Iris pigment epithelial cell (primary cell): ENCODE measurements at regions not wholly inside any gene's neighbourhood (a gene's known extent, or its start where the extent isn't known, plus 50 kb on each side); places are given as distances from the start of the nearest gene placed in this dataset.
"Not testable (repeated sequence)": the region's sequence is repeated elsewhere in the genome, so short reads cannot be mapped to it uniquely, and the experiment has no call there.

ENCODE experiments used
- DNase-seq: peaks from one replicate; pipeline ENCODE4 v3.0.0-alpha.2; 2011; ENCODE audit warnings: low read depth

DNA sequence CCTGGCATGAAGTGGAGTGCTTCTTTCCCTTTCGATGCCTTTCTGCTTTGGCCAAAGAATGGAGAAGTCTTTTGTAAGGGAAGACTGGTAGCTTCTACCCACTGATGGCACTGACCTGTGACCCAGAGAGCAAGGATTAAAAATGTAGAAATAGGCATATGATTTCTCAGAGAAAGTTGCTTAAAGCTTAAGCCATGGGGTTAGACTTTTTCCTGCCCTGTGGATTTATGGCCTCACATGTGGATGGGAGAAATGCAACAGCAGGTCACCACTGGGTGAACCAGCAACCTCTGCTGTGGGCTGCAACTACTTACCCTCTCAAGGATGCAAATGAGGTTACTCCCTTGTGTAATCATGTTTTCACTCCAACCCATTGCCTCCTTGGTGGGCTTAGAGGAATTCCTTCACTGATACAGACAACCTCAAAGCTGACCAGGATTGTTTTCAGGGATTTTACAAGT lies 86.7 kb upstream of the CDC42EP3 start:
- not testable (repeated sequence) for DNase-seq

DNA sequence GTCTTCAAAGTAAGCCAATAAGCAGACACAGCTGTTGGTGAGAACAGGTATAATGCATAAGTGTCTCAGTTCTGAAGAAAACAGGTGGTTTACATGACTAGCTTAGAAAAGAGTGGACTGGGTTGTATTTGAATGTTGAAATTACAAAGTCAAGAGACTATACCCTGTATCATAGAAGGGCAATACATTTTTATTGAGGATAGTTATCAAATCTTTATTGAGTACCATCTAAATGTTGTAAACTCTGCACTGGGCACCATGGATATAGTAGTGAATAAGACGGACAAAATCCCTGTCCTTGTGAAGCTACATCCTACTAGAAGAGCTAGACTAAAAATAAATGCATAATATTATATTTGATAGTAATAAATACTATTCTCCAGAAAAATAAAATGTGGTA lies 88.5 kb upstream of the CDC42EP3 start:
- not testable (repeated sequence) for DNase-seq

DNA sequence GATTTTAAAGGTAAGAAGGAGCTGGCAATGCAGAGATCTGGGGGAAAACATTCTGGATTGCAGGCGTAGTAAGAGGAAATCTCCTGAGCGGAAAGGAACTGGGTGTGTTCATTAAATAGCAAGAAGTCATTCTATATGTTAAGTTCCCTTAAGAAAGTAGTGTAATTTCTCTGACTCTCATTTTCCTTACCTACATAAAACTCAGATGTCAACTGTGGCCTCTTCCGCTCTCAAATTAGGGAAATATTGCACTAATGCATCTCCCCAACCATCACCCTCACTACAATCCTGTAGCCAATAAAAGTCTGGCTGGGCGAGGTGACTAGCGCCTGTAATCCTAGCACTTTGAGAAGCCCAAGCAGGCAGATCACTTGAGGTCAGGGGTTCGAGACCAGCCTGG lies 89.0 kb upstream of the CDC42EP3 start:
- no peak for DNase-seq

GRCh38 chr2:37762281-37762680 lies 90.8 kb upstream of the CDC42EP3 start:
- DNase-seq, result peak; percentile 50

DNA sequence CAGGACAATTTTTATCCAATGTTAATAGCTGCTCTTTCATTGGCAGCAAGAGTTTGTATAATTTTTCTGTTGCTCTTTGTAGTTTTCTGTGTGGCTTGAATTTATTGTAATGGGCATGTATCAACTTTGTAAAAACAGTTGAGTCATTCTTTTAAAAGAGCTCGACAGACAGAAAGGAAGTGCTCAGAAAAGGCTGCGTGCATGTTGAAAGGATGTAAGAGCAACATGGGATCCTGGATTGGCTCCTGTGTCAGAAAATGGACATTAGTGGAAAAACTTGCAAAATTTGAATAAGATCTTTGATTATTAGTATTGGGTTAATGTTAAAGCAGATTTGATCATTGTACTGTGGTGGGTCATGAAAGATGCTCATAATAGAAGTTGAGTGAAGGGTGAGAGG lies 93.3 kb upstream of the CDC42EP3 start:
- DNase-seq, result peak; percentile 69

GRCh38 chr2:37766106-37766505 lies 94.7 kb upstream of the CDC42EP3 start:
- peak; percentile 57 for DNase-seq

DNA sequence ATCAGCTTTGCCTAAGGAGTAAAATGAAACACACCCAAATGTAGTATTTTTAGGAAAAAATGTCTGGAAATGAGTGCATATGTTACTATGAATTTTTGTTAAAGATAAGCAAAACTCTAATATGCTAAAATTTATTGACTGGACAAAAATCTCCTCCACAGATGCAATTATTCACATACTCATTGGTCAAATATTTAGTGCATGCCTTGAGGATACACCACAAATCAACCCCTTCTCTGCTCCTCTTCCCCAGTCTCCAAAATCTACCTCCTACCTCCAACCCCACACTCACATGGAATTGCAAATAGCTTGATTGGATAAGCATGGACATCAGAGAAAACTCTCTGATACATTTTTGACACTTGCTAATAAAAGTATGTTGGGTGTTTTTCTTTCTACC lies 95.6 kb upstream of the CDC42EP3 start:
- no peak for DNase-seq

GRCh38 chr2:37767959-37768925 lies 96.8 kb upstream of the CDC42EP3 start:
- DNase-seq, result peak; percentile 97

GRCh38 chr2:37769551-37769950 lies 98.1 kb upstream of the CDC42EP3 start:
- DNase-seq, result no peak

- DNase-seq, result no peak
These were observed 99.4 kb upstream of the CDC42EP3 start for GRCh38 chr2:37770797-37771196.

- DNase-seq, result peak; percentile 56
These were observed 100.2 kb upstream of the CDC42EP3 start for GRCh38 chr2:37771600-37772088.

- no peak for DNase-seq
These were observed 102.1 kb upstream of the CDC42EP3 start for GRCh38 chr2:37773371-37774130.

- DNase-seq, result not testable (repeated sequence)
These were observed 102.9 kb upstream of the CDC42EP3 start for GRCh38 chr2:37774171-37774944.

DNA sequence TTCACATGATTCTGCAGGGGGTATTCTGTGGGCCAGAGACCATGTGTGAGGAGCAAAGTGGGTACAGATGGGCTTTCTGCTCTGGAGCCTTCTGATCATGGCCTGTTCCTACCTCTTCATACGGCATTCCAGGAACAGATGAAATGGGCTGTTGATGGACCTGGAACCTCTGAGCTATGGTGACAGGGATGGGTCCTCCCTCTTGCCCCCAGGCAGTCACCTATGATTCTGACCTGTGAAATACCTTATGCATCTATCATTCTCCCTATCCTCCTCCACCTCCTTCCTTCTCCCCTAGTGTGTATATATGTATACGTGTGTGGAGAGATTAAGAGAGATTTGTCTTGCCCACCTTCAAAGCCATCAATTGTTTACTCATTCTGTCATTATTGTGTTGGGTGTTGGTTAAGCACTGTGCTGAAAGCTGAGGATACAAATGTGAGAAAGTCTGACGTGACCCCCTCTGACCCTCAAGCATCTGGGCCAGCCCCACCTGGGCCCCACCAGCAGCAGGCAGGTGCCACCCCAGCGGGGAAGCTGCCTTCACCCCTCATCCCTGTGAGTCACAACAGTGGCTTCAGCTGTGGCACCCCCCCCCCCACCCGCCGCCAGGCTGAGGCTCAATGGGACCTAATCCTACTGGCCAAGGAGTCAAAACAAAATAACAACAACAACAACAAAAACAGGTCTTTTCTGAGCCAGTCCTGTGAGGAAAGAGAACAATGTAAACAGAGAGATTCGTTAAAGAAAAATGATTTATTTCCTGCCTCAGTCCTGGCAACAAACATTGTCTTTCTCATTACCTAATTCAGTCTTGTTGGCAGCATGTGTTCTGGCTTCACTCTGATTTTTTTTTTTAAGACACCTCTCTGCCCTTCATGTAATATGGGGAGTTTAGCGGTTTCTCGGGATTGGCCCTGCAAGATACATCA lies 103.8 kb upstream of the CDC42EP3 start:
- DNase-seq, result no peak

DNA sequence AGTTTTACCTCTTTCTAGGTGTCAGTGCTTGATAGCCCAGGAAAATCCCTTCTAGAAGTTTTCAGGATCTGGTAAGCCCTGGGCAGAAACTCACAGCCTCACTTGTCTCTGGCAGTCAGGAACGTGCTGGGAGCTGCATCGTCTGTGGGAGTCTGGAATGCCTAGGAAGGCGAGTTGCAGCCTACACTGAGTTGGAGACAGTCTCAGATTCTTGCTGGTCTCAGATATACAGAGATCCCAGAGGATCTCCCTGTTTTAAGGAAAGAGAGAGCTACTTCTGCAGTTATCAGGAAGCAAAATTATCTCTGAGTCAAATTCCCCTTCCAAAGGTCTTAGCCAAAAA lies 104.4 kb upstream of the CDC42EP3 start:
- DNase-seq, result peak; percentile 74

GRCh38 chr2:37776487-37776886 lies 105.0 kb upstream of the CDC42EP3 start:
- peak; percentile 91 for DNase-seq

GRCh38 chr2:37779139-37779538 lies 107.7 kb upstream of the CDC42EP3 start:
- DNase-seq, result no peak

- DNase-seq, result no peak
These were observed 108.4 kb upstream of the CDC42EP3 start for GRCh38 chr2:37779611-37780386.

GRCh38 chr2:37780387-37780676 lies 108.9 kb upstream of the CDC42EP3 start:
- DNase-seq, result peak; percentile 83

DNA sequence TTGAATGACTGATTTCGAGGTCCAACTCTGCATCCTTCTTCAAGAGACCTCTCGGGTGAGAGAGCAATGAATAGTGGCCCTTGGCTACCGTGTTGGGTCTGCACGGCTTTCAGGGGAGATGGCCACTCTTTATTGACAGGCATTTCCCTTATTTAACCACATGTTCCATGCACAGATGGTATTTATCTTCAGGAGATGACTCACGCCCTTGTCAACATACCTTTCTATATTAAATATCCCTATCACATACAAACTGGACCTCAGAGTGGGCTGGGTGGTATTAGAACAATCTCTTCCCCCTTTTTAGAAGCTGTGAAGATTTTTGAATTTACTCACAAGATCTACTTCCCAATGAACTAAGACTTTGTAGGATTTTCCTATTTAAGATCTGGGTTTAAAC lies 109.6 kb upstream of the CDC42EP3 start:
- DNase-seq, result peak; percentile 90
